Left renal pelvis (tissue), 4 donors: ENCODE measurements at regions not wholly inside any gene's neighbourhood (a gene's known extent, or its start where the extent isn't known, plus 50 kb on each side); places are given as distances from the start of the nearest gene placed in this dataset.
A peak's percentile ranks its signal among the peaks of the same experiment; 100 is the strongest.

Experiments
- DNase-seq, 4 donors: peaks; one replicate each; pipeline ENCODE4 v3.0.0-alpha.2; 2013; ENCODE audit warnings: low read depth in 4 of 4, low spot score in 3 of 4

GRCh38 chr2:16466821-16467151 is 198.8 kb downstream of the CYRIA start:
- DNase-seq: no peak

GRCh38 chr2:16466133-16466820 is 199.4 kb downstream of the CYRIA start:
- no peak for DNase-seq

GRCh38 chr2:16464641-16465040 is 201.0 kb downstream of the CYRIA start:
- DNase-seq: no peak

GRCh38 chr2:16462958-16463357 is 202.7 kb downstream of the CYRIA start:
- DNase-seq: no peak

GRCh38 chr2:16461672-16462071 is 204.0 kb downstream of the CYRIA start:
- no peak for DNase-seq

GRCh38 chr2:16459606-16460005 is 206.0 kb downstream of the CYRIA start:
- no peak for DNase-seq

- no peak for DNase-seq
Observed at GRCh38 chr2:16454621-16455020, 211.0 kb downstream of the CYRIA start.

GRCh38 chr2:16452123-16452522 is 213.5 kb downstream of the CYRIA start:
- DNase-seq: no peak

GRCh38 chr2:16446706-16447105 is 218.9 kb downstream of the CYRIA start:
- DNase-seq: no peak

- DNase-seq: no peak
Observed at GRCh38 chr2:16442971-16443370, 222.7 kb downstream of the CYRIA start.

- DNase-seq: no peak
Observed at GRCh38 chr2:16441431-16441830, 224.2 kb downstream of the CYRIA start.

- DNase-seq: no peak
Observed at GRCh38 chr2:16440898-16441297, 224.7 kb downstream of the CYRIA start.

- peak in 1 of 4 donors; percentile 18 for DNase-seq
Observed at GRCh38 chr2:16438613-16439321, 226.9 kb downstream of the CYRIA start.

GRCh38 chr2:16437189-16437588 is 228.4 kb downstream of the CYRIA start:
- no peak for DNase-seq

- no peak for DNase-seq
Observed at GRCh38 chr2:16434393-16434792, 231.2 kb downstream of the CYRIA start.

GRCh38 chr2:16430846-16431245 is 234.8 kb downstream of the CYRIA start:
- DNase-seq: no peak

- DNase-seq: no peak
Observed at GRCh38 chr2:16429431-16430145, 236.0 kb downstream of the CYRIA start.

- no peak for DNase-seq
Observed at GRCh38 chr2:16429002-16429401, 236.6 kb downstream of the CYRIA start.

GRCh38 chr2:16425462-16426336 is 239.9 kb downstream of the CYRIA start:
- no peak for DNase-seq

- no peak for DNase-seq
Observed at GRCh38 chr2:16420421-16420820, 245.2 kb downstream of the CYRIA start.

GRCh38 chr2:16417726-16418125 is 247.9 kb downstream of the CYRIA start:
- no peak for DNase-seq
